ENCODE measurements at regions not wholly inside any gene's neighbourhood (a gene's known extent, or its start where the extent isn't known, plus 50 kb on each side); places are given as distances from the start of the nearest gene placed in this dataset.

DNA sequence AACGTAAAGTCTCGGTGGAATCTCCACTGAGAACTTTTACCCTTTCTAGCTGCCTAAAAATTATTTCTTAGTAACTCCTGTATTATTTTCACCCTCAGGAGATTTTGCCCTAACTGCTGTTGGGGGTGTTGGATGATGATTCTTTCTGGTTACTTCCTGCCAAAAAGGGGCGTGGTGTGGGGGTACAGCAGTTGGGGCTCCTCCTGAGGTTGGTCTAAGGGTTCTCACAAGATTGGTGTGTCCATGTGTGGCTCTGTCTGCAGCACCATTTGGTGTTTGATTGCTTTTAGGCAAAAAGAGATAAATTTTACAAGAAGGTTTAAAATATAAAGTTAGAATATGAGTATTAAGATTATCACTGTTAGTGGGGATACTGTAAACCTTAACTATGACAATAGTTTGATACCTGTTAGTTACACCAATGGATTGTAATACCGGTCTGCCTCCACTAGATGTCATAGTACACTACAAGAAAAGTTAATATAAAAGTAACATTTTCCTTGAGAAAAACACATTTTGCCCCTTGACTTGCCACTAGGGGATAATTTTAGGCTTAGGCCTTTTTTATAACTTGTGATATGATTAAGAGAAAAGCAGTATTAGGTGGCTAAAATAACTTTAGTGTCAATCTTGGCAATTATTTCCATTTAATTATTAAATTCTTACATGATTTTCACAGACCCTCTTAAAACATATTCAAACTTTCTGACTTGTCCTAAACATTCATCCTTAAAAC, 928.7 kb downstream of the IPMK start:
- Histone ChIP-seq H3K9me3 (ENCODE audit: control extremely low read depth in 1 of 3, control insufficient read depth in 2 of 3, insufficient read depth in 1 of 3, low read length in 2 of 3) (peaks cover 2 to 12% (median 10%) of the 10 kb centered on the region in 3 donors), H3K4me1 (ENCODE audit: control insufficient read depth in 2 of 2, insufficient read depth in 2 of 2, low read length in 2 of 2) (no peaks in the 10 kb centered on the region), H3K79me2 (ENCODE audit: control insufficient read depth, insufficient read depth, low read length) (no peaks in the 10 kb centered on the region), H3K27ac (ENCODE audit: low read length in 2 of 2) (no peak overlapping the region), H3K9ac (ENCODE audit: low read length) (no peak overlapping the region), H3K4me3 (ENCODE audit: control extremely low read depth in 1 of 5, extremely low read depth in 1 of 5, insufficient read depth in 1 of 5, low read depth in 2 of 5, low read length in 4 of 5) (no peak overlapping the region), H3K27me3 (replicated peaks in 1 of 4; ENCODE audit: control extremely low read depth in 1 of 4, control insufficient read depth in 3 of 4, insufficient read depth in 4 of 4, low read length in 3 of 4) (no peaks in the 10 kb centered on the region), H3K4me2 (replicated peaks; ENCODE audit: low read depth, low read length, poor library complexity, severe bottlenecking) (no peak overlapping the region), H4K20me1 (ENCODE audit: control insufficient read depth, insufficient read depth, low read length, poor library complexity, severe bottlenecking) (no peaks in the 10 kb centered on the region), H2AFZ (ENCODE audit: insufficient read depth, low read depth, low read length, poor library complexity, severe bottlenecking) (no peak overlapping the region), H3K36me3 (replicated peaks in 1 of 2; ENCODE audit: control extremely low read depth in 1 of 2, control insufficient read depth in 1 of 2, extremely low read depth in 1 of 2, insufficient read depth in 2 of 2, low read length in 1 of 2) (no peaks in the 10 kb centered on the region)
- 20% methylated on average over 1 of the region's 4 CpGs for WGBS (ENCODE audit: insufficient coverage)
- POLR2A ChIA-PET = no interaction called here
- ATAC-seq (ENCODE audit: low read depth) (no peak), DNase-seq (peak; percentile 16)
- Mint-ChIP-seq H3K4me1 (no peaks in the 10 kb centered on the region), H3K4me3 (no peak overlapping the region), H3K9me3 (ENCODE audit: insufficient read depth) (no peaks in the 10 kb centered on the region), H3K27ac (no peak overlapping the region), H3K27me3 (no peaks in the 10 kb centered on the region)
- TF ChIP-seq CTCF (IDR thresholded peaks at IDR 0.05) = peak; percentile 70
- no peak for TF ChIP-seq EZH2 (IDR thresholded peaks at IDR 0.05; ENCODE audit: borderline replicate concordance, insufficient read depth, low read depth, low read length, poor library complexity, severe bottlenecking)
- intact Hi-C loops (cut with micrococcal nuclease) = loop anchor here (2.0 kb wide), 1 partner anchor 318 kb away; no protein-coding TSS in a partner anchor
- CTCF ChIA-PET = no interaction called here

DNA sequence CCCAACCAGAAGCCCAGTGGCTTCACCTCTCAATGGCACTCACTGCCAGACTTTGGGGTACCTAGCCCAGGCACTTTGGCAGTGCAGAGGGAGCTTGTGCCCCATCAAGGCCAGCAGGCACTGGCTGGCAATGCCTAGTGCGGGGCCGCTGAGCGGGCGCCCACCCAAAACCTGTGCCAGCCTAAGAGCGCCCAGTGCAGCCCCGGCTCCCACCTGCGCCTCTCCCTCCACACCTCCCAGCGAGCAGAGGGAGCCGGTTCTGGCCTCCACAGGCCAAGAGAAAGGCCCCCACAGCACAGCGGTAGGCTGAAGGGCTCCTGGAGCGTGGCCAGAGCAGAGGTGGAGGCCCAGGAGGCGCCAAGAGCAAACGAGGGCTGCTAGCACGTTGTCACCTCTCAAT, 930.8 kb downstream of the IPMK start:
- intact Hi-C loops (cut with micrococcal nuclease) = no loop called here
- no peaks in the 10 kb centered on the region for H3K9me3 Mint-ChIP-seq (ENCODE audit: insufficient read depth)
- H3K36me3 ChIP-seq (replicated peaks in 1 of 2; ENCODE audit: control extremely low read depth in 1 of 2, control insufficient read depth in 1 of 2, extremely low read depth in 1 of 2, insufficient read depth in 2 of 2, low read length in 1 of 2) = no peaks in the 10 kb centered on the region
- no peak for TF ChIP-seq EZH2 (IDR thresholded peaks at IDR 0.05; ENCODE audit: borderline replicate concordance, insufficient read depth, low read depth, low read length, poor library complexity, severe bottlenecking)
- no peak for TF ChIP-seq CTCF (IDR thresholded peaks at IDR 0.05)
- no peak overlapping the region for H3K4me3 ChIP-seq (ENCODE audit: control extremely low read depth in 1 of 5, extremely low read depth in 1 of 5, insufficient read depth in 1 of 5, low read depth in 2 of 5, low read length in 4 of 5)
- POLR2A ChIA-PET = no interaction called here
- no peak for DNase-seq
- no peak overlapping the region for H3K4me3 Mint-ChIP-seq
- no peaks in the 10 kb centered on the region for H3K4me1 ChIP-seq (ENCODE audit: control insufficient read depth in 2 of 2, insufficient read depth in 2 of 2, low read length in 2 of 2)
- no peak overlapping the region for H3K4me2 ChIP-seq (replicated peaks; ENCODE audit: low read depth, low read length, poor library complexity, severe bottlenecking)
- ATAC-seq (ENCODE audit: low read depth) = no peak
- peaks cover 0 to 5% (median 0%) of the 10 kb centered on the region in 3 donors for H3K9me3 ChIP-seq (ENCODE audit: control extremely low read depth in 1 of 3, control insufficient read depth in 2 of 3, insufficient read depth in 1 of 3, low read length in 2 of 3)
- no peaks in the 10 kb centered on the region for H3K27me3 Mint-ChIP-seq
- CTCF ChIA-PET = no interaction called here
- no peaks in the 10 kb centered on the region for H3K4me1 Mint-ChIP-seq
- H3K27ac ChIP-seq (ENCODE audit: low read length in 2 of 2) = no peak overlapping the region
- H3K27ac Mint-ChIP-seq = no peak overlapping the region
- no peak overlapping the region for H2AFZ ChIP-seq (ENCODE audit: insufficient read depth, low read depth, low read length, poor library complexity, severe bottlenecking)
- no peaks in the 10 kb centered on the region for H3K79me2 ChIP-seq (ENCODE audit: control insufficient read depth, insufficient read depth, low read length)
- H3K27me3 ChIP-seq (replicated peaks in 1 of 4; ENCODE audit: control extremely low read depth in 1 of 4, control insufficient read depth in 3 of 4, insufficient read depth in 4 of 4, low read length in 3 of 4) = no peaks in the 10 kb centered on the region
- H4K20me1 ChIP-seq (ENCODE audit: control insufficient read depth, insufficient read depth, low read length, poor library complexity, severe bottlenecking) = no peaks in the 10 kb centered on the region
- WGBS (ENCODE audit: insufficient coverage) = 80% methylated on average over 2 of the region's 14 CpGs
- no peak overlapping the region for H3K9ac ChIP-seq (ENCODE audit: low read length)
